Fibroblast of skin of abdomen (primary cell): ENCODE measurements at regions not wholly inside any gene's neighbourhood (a gene's known extent, or its start where the extent isn't known, plus 50 kb on each side); places are given as distances from the start of the nearest gene placed in this dataset.

Experiments used
- DNase-seq: peaks from one replicate; pipeline ENCODE4 v3.0.0-alpha.2; 2013

DNA sequence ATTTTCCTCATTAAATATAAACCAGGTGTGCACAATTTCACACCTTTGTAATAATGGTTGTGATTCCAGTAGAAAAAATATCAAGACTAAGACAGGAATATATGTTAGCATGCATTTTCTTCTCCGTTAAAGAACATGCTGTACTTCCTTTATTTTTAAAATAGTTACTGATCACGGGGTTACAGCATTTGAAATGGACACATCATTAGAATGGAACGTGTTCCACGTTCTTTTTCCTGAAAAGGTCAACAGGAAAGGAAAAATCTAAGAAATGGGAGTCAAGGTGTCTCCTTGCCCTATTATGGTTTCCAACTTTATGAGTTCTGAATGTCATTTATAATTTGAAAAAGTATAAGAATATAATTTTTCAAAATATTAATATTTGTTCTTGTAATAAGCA, 1325.7 kb downstream of the SLC16A7 start:
- DNase-seq: no peak

DNA sequence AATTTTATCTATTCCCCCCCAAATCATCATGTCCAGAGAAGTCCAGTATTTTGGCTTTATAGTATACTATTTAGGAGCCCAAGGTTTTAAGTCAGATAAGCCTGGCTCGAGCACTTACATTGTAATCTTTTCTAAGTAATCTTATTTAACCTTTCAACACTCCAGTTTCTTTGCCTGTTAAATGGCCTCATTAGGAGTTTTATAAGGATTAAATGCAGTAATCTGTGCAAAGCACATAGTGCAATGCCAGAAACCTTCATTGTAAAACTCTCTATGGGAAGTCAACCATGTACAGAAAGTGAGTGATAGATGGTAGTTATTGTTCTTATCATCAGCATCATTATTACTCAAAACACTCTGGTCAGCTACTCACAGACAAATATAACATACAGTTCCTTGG, 1330.4 kb downstream of the SLC16A7 start:
- DNase-seq: no peak

DNA sequence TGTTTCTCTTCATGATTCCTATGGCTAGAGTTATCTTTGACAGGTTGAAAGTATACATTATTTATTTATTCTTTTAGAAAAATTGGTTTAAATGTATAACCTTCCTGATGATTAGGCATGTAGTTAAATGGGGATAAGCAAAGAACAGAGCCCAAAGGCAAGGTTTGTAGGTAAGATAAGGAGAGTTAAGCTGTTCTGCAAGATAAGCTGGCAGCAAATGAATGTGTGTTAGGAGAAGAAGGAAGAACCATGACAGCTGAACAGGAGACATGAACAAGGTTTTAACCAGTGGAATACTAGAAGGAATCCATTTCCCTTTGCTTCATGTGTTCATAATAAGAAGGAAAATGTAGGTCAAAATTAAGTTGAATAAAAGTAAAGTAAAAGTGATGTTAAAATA, 1330.1 kb upstream of the USP15 start:
- DNase-seq: no peak

DNA sequence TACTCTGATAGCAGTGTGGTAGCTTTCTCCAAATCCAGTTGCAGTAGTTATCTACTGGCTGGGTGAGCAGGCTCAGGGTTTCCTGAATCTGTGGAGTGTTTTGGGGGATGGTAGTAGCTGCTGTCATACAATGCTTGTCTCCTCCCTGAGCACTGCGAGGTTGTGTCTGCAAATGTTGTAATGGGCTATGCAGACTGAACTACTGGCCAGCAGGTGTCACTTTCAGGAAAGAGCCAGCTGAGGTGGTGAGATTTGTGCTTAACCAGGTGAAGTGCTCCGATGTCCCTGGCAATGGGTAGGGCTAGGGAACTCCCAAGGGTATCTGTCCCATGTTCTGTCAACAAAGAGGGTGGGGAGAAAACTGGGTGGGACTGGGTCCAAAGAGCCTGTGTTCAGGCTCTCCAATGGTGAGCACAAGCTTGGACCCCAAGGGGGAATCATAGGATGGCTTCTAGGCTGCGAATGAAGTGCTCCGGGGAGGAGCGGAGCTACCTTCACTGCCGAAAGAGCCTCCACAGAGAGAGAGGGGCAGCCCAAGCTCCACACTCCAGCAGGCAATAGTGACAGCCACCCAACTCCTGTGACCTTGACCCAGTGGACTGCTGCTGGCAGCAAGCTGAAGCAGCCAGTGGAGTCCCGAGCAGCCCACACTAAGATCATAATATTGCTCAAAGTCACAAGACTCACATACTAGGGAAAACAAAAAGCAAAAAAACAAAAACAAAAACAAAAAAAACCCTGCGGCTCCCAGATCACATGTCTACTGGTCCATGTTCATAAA, 1324.0 kb upstream of the USP15 start:
- no peak for DNase-seq

DNA sequence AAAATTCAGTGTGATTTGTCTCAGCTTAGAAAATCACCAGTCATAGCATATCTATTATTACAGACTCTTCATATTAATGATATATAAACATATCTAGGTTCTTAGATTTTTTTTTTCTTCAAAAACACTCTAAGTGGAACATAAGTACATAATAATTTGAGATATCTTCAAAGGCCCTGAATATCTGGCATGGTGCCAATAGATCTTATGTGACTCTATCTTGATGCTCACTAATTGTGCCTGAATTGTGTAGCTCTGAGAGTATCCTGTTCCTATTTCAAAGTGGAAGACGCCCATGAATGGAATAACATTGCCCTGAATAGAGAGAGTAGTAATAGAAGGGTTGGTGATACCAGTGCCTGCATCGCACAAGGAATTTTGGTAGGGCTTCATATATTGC, 1312.7 kb upstream of the USP15 start:
- no peak for DNase-seq

DNA sequence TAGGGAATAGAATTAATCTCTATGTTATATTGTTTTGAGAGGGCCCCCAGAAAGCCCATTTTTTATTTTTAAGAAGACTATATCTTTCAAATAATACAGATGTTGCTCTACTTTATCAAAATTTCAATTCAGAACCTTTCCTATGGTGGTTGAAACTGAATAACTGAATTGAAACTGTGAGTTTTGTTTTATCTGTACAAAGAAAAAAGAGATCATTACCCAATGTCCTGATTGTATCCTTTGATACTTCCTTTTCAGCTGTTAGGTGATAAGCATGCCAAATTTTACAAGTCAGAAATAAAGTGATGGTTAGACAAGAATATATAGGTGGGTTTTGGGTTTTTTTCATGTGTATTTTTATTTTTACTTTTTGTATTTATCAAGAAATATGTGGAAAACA, 1293.1 kb upstream of the USP15 start:
- DNase-seq: no peak

DNA sequence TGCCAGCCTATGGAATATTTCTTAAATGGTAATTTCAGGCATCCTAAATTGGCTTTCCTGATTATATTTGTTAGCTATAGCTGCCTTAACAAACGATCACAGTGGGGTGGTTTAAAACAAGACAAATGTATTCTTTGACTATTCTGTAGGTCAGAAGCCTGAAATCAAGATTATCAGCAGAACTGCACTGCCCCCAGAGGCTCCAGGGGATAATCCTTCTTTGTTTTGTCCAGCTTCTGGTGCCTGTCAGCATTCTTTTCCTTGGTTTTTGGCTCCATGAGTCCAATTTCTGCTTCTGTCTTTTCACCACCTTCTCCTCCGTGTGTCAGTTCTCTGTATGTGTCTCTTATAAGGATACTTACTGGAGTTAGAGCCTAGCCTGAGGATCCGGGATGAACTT, 1282.2 kb upstream of the USP15 start:
- DNase-seq: no peak

DNA sequence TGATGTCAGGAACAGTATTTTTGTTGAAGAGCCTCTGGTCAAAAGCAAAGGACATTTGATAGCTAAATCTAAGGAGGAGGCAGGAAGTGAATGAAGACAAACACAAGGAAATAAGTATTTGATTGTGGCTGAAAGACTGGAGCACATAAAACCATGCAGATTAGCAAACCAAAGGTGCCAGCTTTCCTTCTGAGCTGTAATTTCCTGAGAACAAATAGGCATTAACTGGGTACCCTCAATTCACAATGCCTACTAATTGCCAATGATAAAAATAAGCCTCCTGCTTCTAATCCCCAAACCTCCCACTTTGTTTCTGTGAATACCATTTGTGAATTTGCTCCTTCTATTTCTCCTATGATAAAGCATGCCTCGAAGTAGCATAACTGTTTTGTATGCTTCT, 1279.6 kb upstream of the USP15 start:
- DNase-seq: no peak

DNA sequence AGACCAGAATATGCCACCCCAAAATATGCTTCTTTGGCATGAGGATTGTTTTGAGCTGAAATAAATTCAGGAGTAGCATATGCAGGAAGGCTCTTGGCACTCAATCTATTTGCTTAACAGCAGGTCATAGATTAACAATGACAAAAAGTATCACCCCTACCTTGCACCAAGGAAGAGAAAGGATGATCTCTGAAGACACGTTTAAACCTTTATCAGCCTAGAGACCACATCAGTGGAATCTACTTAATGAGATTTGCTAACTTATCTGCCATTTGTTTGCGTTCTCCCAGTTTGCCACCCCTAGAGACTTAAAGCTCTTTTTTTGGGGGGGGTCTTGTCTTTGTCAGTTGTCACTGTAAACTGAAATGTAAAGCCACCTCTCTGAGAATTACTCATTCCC, 1278.7 kb upstream of the USP15 start:
- no peak for DNase-seq

DNA sequence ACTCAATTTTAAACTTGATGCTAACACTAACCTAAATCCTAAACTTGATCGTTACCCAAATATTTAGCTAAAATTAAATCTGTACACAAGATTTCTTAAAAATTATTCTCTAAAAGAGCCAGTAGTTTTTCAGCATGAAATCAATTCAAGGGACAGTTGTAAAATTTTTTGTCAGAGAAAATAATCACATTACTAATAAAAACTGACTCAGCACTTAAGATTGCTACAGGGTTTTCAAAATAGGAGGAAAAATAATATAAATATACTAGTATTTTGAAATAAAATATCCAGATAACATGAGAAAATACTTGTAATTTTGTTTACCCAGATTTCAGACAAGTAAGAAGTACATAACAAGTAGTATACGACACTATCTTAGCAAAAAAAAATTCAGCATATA, 1268.1 kb upstream of the USP15 start:
- no peak for DNase-seq

DNA sequence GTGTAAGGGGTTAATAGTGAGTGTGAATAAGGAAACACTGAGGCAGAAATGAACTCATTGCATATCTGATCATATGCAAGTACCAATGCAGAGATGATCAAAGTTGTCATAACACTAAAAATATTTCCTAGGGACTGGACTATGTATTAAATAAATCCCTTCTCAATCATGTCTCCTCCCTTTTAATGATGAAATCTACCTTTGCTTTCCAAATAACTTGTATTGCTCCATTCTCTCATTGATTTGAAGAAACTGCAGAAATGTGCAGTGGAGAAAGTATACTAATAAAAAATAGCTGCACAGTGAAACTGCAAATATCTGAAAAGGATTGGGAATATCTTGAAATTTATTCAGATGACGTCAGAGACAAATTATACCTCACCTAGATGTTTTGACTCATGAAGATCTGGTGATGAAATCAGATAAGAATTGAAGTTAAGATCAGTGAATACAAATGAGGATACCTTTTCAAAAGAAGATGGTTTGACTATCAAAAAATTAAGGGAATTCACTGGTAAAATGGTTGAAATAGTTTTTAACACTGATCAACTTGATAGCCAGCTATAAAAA, 1264.9 kb upstream of the USP15 start:
- DNase-seq: no peak

DNA sequence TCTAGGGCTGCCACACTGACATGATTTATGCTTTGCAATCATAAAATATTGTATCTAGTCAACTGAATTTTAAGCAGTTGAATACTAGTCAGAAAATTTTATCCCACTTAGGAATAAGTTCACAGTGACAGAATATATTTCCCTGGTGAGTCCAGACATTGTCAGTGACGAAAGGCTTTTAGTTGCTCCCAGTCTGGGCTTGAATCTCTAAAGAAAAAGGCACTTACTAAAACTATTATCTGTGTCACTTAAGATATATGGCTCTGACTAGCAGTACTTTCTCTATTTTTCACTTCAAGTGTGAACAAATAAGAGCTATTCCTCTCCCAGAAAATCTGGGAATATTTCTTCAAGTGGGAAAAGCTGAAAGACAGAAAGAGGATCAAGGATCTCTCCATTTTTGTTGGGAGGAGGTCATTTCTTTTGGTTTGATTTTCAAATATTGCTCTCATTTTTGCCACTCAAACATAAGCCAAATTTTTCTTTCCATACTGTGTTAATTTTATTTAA, 1262.3 kb upstream of the USP15 start:
- DNase-seq: no peak

DNA sequence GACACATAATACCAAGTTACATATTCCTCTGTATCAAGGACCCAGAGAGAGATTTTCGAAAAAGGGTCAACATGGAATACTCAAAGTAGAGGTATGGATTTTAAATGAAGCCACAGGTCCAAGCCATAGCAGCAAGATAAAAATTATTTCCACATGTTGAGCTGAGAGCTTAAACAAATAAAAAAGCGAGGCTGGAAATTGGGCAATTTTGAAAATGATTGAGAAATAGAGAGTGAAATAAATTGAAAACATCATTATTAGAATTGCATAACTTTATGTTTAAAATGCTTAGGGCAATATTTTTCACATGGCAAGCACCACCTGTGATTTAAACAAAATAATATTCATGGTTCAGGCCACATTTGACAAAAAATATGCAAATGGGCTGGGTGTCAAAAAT, 1251.0 kb upstream of the USP15 start:
- DNase-seq: no peak

DNA sequence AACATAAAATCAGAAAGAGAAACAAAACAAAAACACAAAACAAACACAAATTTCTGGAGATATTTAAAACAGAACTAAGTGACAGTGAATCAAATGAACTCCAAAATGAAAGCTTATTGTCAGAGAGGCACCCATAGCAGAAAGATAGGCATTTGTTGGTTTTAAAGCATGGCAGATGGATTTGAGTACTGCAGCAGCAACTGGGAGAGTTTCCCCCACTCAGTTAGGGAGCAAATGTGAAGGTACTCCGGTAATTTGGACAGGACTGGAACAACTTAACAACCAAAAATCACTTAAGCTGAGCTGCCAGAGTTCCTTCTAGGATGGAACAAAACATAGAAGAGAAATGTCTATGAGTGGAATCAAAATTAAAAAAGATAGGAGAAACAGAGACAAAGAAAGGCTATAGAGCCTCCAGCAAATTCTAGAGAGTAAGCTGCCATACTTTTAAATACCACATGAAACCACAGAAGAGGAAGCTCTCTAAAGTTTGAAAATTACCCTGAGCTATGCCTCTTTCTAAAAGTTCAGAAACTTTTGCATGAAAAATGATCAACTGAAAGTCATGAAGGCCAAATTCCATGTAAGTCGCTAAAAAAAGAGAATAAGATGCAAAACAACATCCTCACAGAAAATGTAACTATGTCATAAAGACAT, 1248.3 kb upstream of the USP15 start:
- no peak for DNase-seq

DNA sequence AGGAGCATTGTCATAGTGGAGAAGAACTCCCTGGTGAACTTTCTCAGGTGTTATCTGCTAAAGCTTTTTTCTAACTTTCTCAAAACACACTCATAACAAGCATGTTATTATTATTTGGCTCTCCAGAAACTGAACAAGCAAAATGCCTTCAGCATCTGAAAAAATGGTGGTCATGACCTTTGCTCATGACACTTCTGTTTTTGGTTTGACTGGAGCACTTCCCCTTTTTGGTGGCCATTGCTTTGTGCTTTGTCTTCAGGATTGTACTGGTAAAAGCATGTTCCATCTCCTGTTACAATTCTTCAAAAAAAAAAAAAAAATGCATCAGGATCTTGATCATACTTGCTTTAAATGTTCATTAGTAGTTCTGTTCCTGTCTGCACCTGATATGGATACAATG, 1241.6 kb upstream of the USP15 start:
- no peak for DNase-seq

DNA sequence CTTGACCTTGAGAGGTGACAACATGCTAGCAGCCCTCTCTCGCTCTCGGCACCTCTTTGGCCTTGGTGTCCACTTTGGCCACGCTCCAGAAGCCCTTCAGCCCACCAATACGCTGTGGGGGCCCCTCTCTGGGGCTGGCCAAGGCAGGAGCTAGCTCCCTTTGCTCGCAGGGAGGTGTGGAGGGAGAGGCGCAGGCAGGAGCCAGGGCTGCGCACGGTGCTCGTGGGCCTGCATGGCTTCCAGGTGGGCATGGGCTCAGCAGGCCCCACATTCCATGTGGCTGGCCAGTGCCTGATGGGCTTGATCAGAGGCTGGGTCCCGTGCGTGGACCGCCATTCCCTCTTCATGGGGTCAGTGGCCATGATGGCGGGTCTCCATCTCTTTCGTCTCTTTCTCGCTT, 1237.0 kb upstream of the USP15 start:
- DNase-seq: no peak

DNA sequence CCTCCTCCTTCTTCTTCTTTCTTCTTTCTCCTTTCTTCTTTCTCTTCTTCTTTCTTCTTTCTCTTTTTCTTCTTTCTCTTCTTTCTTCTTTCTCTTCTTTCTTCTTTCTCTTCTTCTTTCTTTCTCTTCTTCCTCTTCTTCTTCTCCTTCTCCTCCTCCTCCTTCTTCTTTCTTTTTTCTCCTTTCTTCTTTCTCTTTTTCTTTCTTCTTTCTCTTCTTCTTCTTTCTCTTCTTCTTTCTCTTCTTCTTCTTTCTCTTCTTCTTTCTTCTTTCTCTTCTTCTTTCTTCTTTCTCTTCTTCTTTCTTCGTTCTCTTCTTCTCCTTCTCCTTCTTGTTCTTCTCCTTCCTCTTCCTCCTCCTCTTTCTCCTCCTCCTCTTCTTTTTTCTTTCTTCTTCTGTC, 1230.7 kb upstream of the USP15 start:
- no peak for DNase-seq

DNA sequence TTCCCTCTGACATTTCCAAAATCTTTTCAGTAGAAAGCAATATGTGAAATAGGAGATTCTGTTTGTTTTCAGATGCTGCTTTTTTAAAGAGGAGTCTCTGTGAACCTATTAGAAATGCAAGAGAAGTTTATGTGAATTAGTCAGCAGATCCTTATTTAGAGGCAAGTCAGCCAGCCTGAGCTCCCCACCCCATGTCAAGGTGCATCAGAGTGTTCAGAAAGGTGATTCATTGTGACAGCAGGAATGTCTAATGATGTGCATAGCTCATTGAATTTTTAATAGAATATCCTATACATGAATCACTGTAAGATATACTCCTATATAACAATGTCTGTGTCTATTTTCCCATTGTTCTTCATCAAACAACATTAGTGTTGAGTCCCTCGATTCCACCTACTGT, 1222.4 kb upstream of the USP15 start:
- DNase-seq: no peak

DNA sequence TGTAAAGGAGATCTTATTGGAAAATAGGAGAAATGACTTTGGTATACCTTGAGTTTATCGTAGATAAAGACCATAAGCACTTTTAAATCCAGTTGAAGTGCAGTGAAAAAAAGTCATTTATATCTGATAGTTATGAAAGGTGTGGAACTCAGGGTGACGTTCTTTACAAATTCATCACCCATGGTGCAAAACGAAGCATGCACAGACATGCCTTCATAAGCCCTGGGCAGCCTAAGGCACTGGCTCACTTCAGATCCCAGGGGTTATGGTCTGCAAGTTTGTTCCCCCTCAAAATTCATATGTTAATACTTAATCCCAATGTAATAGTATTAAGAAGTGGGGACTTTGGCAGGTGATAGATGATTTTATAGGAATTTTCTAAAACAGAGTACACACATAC, 1216.4 kb upstream of the USP15 start:
- no peak for DNase-seq

DNA sequence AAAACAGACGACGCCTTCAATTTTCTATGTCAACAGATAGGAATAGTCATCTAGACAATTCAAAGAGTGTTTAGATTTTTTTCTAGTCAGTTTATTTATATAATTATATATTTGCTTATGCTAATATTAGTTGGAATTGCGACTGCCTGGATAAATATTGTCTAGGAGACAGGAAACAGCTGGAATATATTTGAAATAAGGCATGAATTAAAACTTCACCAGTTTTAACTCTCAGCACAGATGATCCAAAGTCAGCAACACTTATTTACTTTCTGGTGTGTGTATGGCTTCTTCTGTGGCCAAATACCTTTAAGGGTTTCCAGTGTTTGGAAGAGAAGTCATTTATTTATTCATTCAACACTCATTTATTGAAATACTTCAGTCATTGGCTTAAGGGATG, 1215.4 kb upstream of the USP15 start:
- DNase-seq: no peak

DNA sequence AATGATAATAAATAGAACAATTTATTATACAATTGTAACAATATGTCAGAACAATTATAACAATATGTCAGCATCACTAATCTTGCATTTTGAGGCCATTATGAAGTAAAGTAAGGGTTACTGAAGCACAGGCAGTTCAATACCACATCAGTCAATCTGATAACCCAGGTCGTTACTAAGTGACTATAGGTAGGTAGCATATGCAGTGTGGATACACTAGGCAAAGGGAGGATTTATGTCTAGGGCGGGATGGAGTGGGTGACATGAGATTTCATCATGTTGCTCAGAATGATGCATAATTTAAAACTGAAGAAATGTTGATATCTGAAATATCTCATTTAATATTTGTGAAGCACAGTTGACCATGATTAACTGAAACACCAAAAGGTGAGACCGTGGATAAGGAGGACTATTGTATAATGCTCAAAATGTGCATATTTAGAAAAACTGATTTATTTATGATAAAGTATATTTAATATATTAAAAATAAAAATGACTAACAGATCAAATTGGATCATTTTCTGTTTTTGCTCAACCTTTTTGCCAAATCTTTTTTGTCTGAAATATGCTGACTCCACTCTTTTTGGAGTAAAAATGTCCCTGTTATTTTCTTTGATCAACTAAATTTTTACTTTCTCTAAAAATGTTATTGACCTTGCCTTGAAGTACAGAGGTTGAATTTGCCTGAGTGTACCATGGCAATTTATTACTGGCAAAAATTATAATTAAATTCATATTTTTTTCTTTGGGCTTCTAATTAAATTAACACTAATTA, 1189.4 kb upstream of the USP15 start:
- no peak for DNase-seq

DNA sequence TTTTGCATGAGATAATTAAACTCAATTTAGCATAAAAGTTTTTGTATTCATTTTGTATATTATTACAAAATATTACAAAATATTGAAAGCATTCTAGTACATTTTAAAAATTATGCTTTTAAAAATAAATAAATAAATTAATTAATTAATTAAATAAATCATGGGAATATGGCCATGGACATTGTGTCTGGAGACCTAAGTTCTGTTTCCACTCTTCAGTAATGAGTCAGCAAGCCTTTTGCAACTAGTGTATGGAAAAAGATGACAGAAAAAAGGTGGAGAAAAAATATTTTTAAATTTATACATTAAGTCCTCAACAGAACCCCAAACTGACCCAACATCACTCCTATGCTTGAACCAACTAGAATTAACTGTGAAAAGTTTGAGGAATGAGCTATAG, 1187.5 kb upstream of the USP15 start:
- no peak for DNase-seq

DNA sequence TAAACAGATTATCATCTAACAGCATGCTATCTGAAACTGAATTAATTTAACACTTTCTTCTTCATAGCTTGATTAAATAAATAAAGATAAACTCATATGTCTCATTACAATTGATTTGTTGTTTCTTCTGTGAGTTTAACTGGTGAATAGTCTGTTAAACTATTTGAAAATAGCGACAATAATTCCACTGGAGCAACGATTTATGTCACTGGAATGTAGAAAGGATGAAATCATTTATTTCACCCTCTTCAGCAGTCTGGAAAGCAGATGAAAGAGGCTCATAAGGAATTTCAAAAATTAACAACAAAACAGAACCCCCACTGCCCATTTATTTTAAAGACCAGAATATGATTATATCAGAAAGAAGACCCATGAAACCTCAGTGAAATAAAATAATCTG, 1165.1 kb upstream of the USP15 start:
- DNase-seq: no peak
